T-cell (primary cell): ENCODE measurements at regions not wholly inside any gene's neighbourhood (a gene's known extent, or its start where the extent isn't known, plus 50 kb on each side); places are given as distances from the start of the nearest gene placed in this dataset.

Experiments used
- ATAC-seq, 4 experiments: fragments of 200-7000 bp in 3 of 4; fragments of 150-1000 bp in 1 of 4; cut with Tn5 transposase; replicated peaks in 1 of 4; 1 replicate in 3 of 4; 2 replicates in 1 of 4; pipeline ENCODE4 v1.10.0; 2021; ENCODE audit warnings: moderate library complexity in 3 of 4, mild to moderate bottlenecking in 2 of 4, moderate number of reproducible peaks in 1 of 4
- CTCF ChIA-PET, 2 donors: fragments of 300-600 bp; sonication (Branson Sonifier 250); formaldehyde crosslinking; loops; one replicate each; lab custom pipeline; 2022; ENCODE audit warnings: antibody characterized with exemption in 2 of 2; lab: Charles Lee
- POLR2A ChIA-PET, 2 donors: fragments of 300-600 bp; sonication (Branson Sonifier 250); formaldehyde crosslinking; loops; one replicate each; lab custom pipeline; 2022; ENCODE audit warnings: antibody characterized with exemption in 2 of 2; lab: Charles Lee
- DNase-seq, 35 experiments: peaks; one replicate each; pipeline versions ENCODE4 v3.0.0 to v3.0.0-alpha.2; 2013 to 2023
- H3K27ac ChIP-seq: one replicate; pipeline ENCODE4 v1.5.1; 2013; ENCODE audit warnings: low read length
- H3K27me3 ChIP-seq, 2 experiments: replicated peaks in 1 of 2; 1 replicate in 1 of 2; 2 replicates in 1 of 2; pipeline versions ENCODE4 v1.6.1 to v1.7.0; 2013; ENCODE audit warnings: low read length in 1 of 2, mixed read lengths in 1 of 2; ENCODE audit not compliant: control insufficient read depth in 2 of 2, insufficient read depth in 2 of 2; ENCODE audit errors: extremely low read depth in 1 of 2
- H3K36me3 ChIP-seq, 2 donors: 1 replicate in 1 of 2; 2 replicates in 1 of 2; pipeline versions ENCODE4 v1.6.1 to v1.7.0; 2013; ENCODE audit warnings: low read length in 1 of 2; ENCODE audit not compliant: control insufficient read depth in 2 of 2, insufficient read depth in 1 of 2; ENCODE audit errors: extremely low read depth in 1 of 2
- H3K4me1 ChIP-seq, 2 experiments: 1 replicate in 1 of 2; 2 replicates in 1 of 2; pipeline versions ENCODE4 v1.6.1 to v1.7.0; 2013; ENCODE audit warnings: low read length in 2 of 2, mixed read lengths in 1 of 2; ENCODE audit not compliant: insufficient read depth in 2 of 2, control insufficient read depth in 1 of 2; ENCODE audit errors: extremely low read depth in 1 of 2
- H3K4me3 ChIP-seq, 2 donors: 1 replicate in 1 of 2; 2 replicates in 1 of 2; pipeline versions ENCODE4 v1.5.1 to v1.7.0; 2013; ENCODE audit warnings: mild to moderate bottlenecking in 2 of 2, low read length in 1 of 2, moderate library complexity in 1 of 2; ENCODE audit not compliant: control insufficient read depth in 1 of 2; ENCODE audit errors: extremely low read depth in 1 of 2
- H3K9me3 ChIP-seq: 2 replicates; pipeline ENCODE4 v1.7.0; 2013
- H3K27ac Mint-ChIP-seq, 2 donors: one replicate each; pipeline ENCODE4 v1.8.0; 2020 to 2021; ENCODE audit warnings: mild to moderate bottlenecking in 2 of 2, mixed read lengths in 2 of 2
- H3K27me3 Mint-ChIP-seq, 2 donors: one replicate each; pipeline ENCODE4 v1.8.0; 2021 to 2022; ENCODE audit warnings: mixed read lengths in 2 of 2
- H3K36me3 Mint-ChIP-seq: one replicate; pipeline ENCODE4 v1.8.0; 2021; ENCODE audit warnings: mixed read lengths
- H3K4me1 Mint-ChIP-seq, 3 donors: one replicate each; pipeline ENCODE4 v1.8.0; 2020 to 2022; ENCODE audit warnings: mixed read lengths in 3 of 3, mild to moderate bottlenecking in 1 of 3
- H3K4me3 Mint-ChIP-seq, 3 donors: one replicate each; pipeline ENCODE4 v1.8.0; 2020 to 2022; ENCODE audit warnings: mild to moderate bottlenecking in 3 of 3, mixed read lengths in 3 of 3, moderate library complexity in 3 of 3
- H3K9me3 Mint-ChIP-seq, 3 donors: one replicate each; pipeline ENCODE4 v1.8.0; 2020 to 2022; ENCODE audit warnings: mixed read lengths in 3 of 3
- WGBS: methylation state at CpG from one replicate; pipeline ENCODE4 v1.1.5; 2013; ENCODE audit warnings: missing lambda C conversion rate; ENCODE audit not compliant: insufficient coverage; 5-methylcytosine and 5-hydroxymethylcytosine counted together

DNA sequence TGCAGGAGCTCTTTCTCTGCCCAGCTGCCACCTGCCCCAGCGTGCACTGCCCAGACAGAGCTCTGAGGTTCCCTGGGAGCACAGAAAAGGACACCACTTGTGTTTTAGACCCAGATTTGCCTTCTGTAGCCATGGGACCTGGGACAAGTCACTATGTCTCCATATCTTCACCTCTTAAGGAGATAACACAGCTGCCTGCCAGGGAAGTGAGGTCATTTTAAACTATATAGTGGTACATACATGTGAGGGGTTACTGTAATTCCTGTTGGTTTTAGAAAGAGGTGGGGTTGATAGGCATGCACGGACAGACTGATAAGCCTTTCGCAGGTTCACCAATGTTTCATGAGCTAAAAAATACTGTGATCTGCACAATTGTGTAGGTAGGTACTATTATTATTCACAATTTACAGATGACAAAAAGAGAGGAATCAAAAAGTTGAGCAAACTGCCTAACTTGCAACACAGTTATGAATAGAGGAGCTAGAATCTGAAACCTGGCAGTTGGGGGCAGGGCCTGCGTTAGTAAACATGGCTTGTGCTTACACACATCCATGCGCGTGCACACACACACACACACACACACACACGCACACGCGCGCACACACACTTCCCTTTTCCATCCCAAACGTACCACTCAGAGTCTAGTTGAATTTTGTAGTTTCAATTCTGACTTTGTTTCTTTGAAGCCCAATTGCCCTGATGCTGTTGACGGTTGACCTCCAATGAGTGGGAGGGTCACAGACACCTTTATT, 193.6 kb downstream of the FAM43A start:
- H3K36me3 ChIP-seq = no peaks in the 10 kb centered on the region
- Mint-ChIP-seq H3K27ac (peak overlapping the region in 1 of 2 donors; percentile 53), H3K4me3 (no peak overlapping the region), H3K27me3 (peaks cover 14 to 17% of the 10 kb centered on the region in 2 donors), H3K36me3 (peaks cover 4% of the 10 kb centered on the region), H3K4me1 (peaks cover 10 to 14% (median 14%) of the 10 kb centered on the region in 3 donors), H3K9me3 (peaks cover 5 to 10% (median 5%) of the 10 kb centered on the region in 3 donors)
- DNase-seq (peak in 1 of 35 experiments; percentile 19), ATAC-seq (no peak)
- peaks cover 0 to 8% of the 10 kb centered on the region in 2 experiments for H3K4me1 ChIP-seq
- ChIA-PET CTCF (no interaction called here), POLR2A (interaction anchor here in 1 of 2 donors (0.7 kb wide), 1 partner anchor 519 kb away, joined by 4 read pairs; no protein-coding TSS in a partner anchor)
- no peak overlapping the region for H3K27ac ChIP-seq
- H3K9me3 ChIP-seq = no peaks in the 10 kb centered on the region
- H3K4me3 ChIP-seq = no peak overlapping the region
- WGBS = 80% methylated on average over 2 of the region's 12 CpGs
- H3K27me3 ChIP-seq = peaks cover 0 to 19% of the 10 kb centered on the region in 2 experiments

DNA sequence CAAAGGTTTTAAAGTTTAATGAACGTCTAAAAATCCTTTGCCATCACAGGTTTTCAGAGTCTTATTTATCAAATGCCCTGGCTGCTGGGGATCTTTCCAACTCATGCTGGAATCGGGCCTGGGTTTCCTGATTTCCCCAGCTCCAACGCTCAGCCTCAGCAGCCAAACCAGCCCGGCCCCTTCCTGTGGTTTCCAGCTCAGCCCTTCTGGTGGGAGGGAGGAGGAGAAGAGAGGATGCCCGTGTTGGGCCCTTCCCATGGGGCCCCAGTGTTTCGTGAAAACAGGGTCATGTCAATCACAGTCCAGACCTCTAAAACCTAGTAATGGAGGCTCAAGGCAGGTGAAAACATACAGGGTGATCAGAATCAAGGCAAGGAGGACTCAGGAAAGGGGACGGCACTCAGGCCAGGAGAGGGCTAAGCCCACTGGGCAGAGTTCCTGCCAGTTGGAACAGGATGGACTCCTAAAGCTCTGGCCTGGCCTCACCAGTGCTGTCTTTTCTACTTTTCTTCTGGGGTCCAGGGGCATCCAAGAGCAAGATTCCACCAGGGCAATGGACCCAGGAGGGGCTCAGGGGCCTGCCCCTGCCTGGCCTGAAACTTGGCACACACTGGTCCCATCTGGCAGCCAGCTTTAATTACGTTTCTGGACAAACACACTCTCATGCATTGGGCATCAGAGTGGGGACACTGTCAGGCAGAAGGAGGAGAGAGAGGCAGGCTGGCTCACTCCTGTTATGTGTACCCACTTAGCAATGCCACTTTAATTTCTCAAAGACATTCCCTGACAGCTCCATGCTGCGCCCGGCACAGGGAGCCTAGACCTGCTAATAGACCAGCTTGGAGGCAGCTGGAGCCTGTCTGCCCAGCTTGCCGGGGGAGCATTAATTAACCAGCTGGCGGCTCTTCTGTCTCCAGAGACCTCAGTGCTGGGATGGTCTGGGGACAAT, 194.6 kb downstream of the FAM43A start:
- ChIA-PET POLR2A (no interaction called here), CTCF (no interaction called here)
- H3K27ac ChIP-seq = no peak overlapping the region
- H3K27me3 Mint-ChIP-seq = peaks cover 14% of the 10 kb centered on the region in 2 donors
- no peak overlapping the region for H3K4me3 ChIP-seq
- peaks cover 5 to 11% (median 10%) of the 10 kb centered on the region in 3 donors for H3K9me3 Mint-ChIP-seq
- peaks cover 4% of the 10 kb centered on the region for H3K36me3 Mint-ChIP-seq
- no peak overlapping the region for H3K27ac Mint-ChIP-seq
- 60% methylated on average over 8 of the region's 12 CpGs for WGBS
- H3K4me3 Mint-ChIP-seq = no peak overlapping the region
- no peak for DNase-seq
- H3K27me3 ChIP-seq = peaks cover 0 to 26% of the 10 kb centered on the region in 2 experiments
- ATAC-seq = peak in 1 of 4 experiments; percentile 16
- peaks cover 10 to 14% (median 14%) of the 10 kb centered on the region in 3 donors for H3K4me1 Mint-ChIP-seq
- no peaks in the 10 kb centered on the region for H3K9me3 ChIP-seq
- H3K36me3 ChIP-seq = no peaks in the 10 kb centered on the region
- H3K4me1 ChIP-seq = peaks cover 0 to 8% of the 10 kb centered on the region in 2 experiments

- DNase-seq (no peak), ATAC-seq (no peak)
- Histone ChIP-seq H3K9me3 (no peaks in the 10 kb centered on the region), H3K27ac (no peak overlapping the region), H3K36me3 (no peaks in the 10 kb centered on the region), H3K4me3 (no peak overlapping the region), H3K4me1 (peaks cover 0 to 8% of the 10 kb centered on the region in 2 experiments), H3K27me3 (peaks cover 0 to 24% of the 10 kb centered on the region in 2 experiments)
- Mint-ChIP-seq H3K4me3 (no peak overlapping the region), H3K27me3 (peaks cover 10 to 12% of the 10 kb centered on the region in 2 donors), H3K27ac (no peak overlapping the region), H3K4me1 (peaks cover 10 to 14% (median 14%) of the 10 kb centered on the region in 3 donors), H3K36me3 (peaks cover 4% of the 10 kb centered on the region), H3K9me3 (peaks cover 5 to 11% (median 10%) of the 10 kb centered on the region in 3 donors)
- POLR2A ChIA-PET = no interaction called here
- CTCF ChIA-PET = no interaction called here
- 90% methylated on average over 6 of the region's 12 CpGs for WGBS
These were observed 195.6 kb downstream of the FAM43A start for GRCh38 chr3:194880940-194881925.

DNA sequence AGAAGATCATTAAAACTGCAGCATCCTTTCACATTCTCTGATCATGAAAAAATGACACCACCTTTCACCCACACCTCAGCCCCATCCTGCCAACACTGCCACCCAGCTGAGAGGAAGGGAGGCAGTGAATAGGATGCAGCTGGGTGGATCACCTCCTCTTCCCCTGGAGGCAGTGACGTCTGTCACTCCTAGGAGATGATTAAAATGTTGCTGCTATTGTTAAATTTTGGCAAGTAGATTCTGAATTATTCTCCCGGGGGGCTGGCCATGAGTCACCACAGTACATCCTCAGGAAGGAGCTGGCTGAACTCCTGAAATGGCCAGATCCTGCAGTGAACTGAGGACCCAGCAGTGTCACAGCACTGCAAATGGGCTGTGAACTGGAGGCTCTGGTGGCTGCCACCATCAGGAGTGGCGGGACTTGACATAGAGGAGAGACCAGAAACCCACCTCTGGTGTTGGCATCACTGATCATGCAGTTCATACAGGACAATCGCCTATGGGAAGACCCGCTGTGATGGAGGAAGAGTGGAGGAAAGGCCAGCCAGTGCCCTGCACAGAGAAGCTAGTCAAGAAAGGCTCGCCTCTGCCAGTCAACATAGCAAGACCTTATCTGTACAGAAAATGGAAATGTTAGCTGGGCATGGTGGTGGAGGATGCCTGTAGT, 199.1 kb downstream of the FAM43A start:
- Mint-ChIP-seq H3K9me3 (peaks cover 9 to 18% (median 18%) of the 10 kb centered on the region in 3 donors), H3K4me3 (no peak overlapping the region), H3K27ac (no peak overlapping the region), H3K4me1 (peaks cover 3 to 7% (median 6%) of the 10 kb centered on the region in 3 donors), H3K36me3 (peaks cover 4% of the 10 kb centered on the region), H3K27me3 (peaks cover 4 to 5% of the 10 kb centered on the region in 2 donors)
- H3K9me3 ChIP-seq = no peaks in the 10 kb centered on the region
- DNase-seq (no peak), ATAC-seq (no peak)
- H3K4me3 ChIP-seq = no peak overlapping the region
- H3K27ac ChIP-seq = no peak overlapping the region
- peaks cover 0 to 18% of the 10 kb centered on the region in 2 experiments for H3K27me3 ChIP-seq
- H3K36me3 ChIP-seq = no peaks in the 10 kb centered on the region
- peaks cover 0 to 5% of the 10 kb centered on the region in 2 experiments for H3K4me1 ChIP-seq
- POLR2A ChIA-PET = no interaction called here
- WGBS = 90% methylated on average over 4 of the region's 6 CpGs
- CTCF ChIA-PET = no interaction called here

- peaks cover 0 to 12% of the 10 kb centered on the region in 2 experiments for H3K27me3 ChIP-seq
- no peak overlapping the region for H3K27ac ChIP-seq
- no peak overlapping the region for H3K4me3 Mint-ChIP-seq
- ChIA-PET POLR2A (no interaction called here), CTCF (no interaction called here)
- no peaks in the 10 kb centered on the region for H3K4me1 Mint-ChIP-seq
- DNase-seq = no peak
- no peak overlapping the region for H3K4me3 ChIP-seq
- peaks cover 4 to 5% of the 10 kb centered on the region in 2 donors for H3K27me3 Mint-ChIP-seq
- no peak for ATAC-seq
- H3K27ac Mint-ChIP-seq = no peak overlapping the region
- H3K9me3 Mint-ChIP-seq = peaks cover 9 to 18% (median 18%) of the 10 kb centered on the region in 3 donors
- H3K36me3 ChIP-seq = no peaks in the 10 kb centered on the region
- H3K36me3 Mint-ChIP-seq = peaks cover 4% of the 10 kb centered on the region
- no peaks in the 10 kb centered on the region for H3K9me3 ChIP-seq
- no peaks in the 10 kb centered on the region for H3K4me1 ChIP-seq
- no CpG with 5 or more reads among the region's 2 CpGs for WGBS
These were observed 200.1 kb downstream of the FAM43A start for GRCh38 chr3:194885766-194886165.
